GF-D8 (cell line): ENCODE measurements at regions not wholly inside any gene's neighbourhood (a gene's known extent, or its start where the extent isn't known, plus 50 kb on each side); places are given as distances from the start of the nearest gene placed in this dataset.

Experiments used
- DNase-seq: peaks from one replicate; lab custom pipeline; 2025; lab: John Stamatoyannopoulos, UW

DNA sequence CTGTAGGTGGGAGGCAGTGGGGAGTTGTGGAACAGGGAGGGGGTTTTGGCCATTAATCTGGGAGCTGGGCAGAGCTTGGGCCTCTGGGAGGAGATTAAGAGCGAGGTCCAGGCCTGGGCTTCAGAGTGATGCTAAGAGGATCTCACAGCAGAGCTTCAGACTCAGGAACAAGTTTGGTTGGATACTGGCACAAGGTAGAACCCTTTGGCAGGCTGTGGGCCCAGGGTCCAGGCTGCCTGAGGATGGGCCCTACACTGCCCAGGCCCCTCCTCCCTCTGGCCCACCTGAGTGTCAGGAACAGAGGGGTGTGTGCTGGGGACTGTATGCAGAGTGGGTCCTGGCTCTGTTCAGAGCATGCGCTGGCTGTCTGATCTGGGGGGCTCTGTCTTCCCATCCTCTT lies 334.9 kb downstream of the CYP26B1 start:
- no peak for DNase-seq

DNA sequence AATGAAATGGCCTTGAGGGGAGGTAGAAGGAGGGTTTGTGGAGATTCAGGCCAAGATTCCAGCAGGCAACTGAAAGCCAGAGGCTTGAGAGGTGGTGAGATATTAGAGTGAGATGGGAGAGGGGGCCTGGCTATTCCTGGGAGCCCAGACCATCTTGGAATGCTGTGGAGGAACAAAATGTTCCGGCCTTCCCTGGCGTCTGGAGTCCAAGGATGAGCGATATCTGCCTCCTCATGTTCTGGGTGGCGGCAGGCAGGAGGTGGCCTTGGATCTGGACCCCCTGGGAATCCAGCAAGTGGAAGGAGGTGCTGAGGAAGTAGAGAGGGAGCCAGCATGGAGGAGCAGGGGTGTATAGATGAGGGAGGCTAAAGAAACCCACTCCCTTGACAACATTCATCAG lies 335.9 kb downstream of the CYP26B1 start:
- no peak for DNase-seq

DNA sequence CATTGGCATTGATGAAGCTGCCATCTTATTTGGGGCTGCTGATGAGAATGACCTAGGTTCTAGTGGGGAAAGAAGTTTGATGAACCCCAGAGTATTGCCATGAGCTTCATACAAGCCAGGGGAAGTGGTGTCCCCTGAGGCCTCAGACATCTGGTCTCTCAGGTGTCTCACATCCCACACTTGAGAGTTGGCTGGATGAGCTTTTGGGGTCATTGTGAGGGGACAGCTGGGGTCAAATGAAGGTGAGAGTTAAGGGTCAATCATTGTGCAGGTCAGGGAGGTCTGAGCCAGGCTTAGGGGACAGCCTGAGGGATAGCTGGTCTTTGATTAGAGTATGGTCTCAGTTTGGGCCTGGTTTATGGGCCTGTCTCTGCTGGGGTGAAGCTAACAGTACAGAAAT lies 336.5 kb downstream of the CYP26B1 start:
- DNase-seq: no peak

DNA sequence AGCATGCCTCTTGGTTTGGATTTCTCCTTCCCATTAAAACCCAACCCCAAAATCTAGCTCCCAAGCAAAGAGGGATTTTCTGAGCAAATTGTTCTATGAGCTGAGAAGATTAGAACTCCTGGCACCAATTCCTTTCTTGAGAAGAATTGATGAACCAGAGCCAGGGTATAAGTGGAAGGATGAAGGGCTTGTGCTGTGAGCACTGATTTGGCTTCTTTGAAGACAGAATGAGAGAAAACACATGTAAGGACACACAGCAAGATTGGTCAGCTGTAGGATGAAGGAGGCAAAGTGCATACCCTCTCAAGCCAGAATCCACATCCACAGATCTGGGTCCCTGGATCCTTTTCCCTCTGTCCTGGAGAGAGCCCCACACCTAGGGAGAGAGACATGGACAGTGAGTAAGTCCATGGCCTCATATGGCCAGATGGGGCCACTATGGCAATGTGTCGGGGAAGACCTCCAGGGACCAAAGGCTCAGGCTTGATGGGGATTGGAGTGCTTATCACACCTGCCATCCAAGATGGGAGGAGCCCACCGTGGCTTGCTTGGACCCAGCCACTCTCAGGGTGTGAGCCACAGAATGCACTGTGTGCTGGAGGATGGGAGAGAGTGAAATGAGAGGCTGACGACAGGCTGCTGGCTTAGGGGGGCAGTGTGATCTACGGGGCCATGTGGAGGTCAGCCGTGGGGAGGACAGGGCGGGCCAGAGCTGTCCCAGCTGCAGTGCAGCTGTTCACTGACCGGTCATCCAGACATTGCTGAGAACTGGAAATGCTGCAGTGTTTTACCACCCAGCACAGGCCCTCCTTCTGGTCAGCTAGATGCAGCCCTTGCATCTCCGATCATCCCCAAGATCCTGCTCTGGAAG lies 339.8 kb downstream of the CYP26B1 start:
- no peak for DNase-seq

DNA sequence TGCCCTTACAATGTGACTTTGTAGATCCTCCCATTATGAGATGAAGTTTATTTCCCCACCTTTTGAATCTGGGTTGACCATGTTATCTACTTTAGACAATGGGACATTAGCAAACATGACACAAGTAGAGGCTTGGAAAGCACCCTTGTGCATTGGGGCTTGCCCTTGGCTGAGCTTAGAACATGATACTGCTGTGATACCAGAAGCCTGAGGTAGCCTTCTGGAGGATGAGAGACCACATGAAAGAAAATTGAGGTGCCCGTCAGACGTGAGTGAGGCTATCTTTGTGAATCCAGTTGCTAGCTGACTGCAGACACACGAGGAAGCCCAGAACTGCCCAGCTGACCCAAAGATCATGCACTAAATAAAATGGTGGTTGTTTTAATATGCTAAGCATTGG lies 341.2 kb downstream of the CYP26B1 start:
- DNase-seq: no peak

DNA sequence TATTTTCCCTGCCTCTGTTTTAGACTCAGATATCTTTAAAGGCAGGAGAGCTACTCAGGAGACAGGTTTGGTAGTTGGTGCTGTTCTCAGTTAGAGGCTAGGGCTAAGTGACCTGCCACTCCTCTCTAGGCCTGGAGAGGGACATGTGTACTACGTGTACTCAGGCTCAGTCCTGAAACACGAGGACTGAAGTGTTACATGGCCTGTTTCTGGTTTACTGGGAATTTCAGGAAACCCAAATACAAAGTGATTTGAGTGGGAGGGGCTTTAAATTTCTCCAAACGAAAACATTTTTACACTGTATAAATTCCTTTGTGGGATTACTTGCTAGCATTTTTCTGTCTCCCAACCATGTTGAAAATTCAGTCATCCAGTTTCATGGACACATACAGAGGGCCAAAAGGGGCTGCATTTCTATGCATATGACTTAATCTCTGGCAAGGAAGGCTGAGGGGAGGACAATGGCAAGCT lies 343.3 kb downstream of the CYP26B1 start:
- no peak for DNase-seq

DNA sequence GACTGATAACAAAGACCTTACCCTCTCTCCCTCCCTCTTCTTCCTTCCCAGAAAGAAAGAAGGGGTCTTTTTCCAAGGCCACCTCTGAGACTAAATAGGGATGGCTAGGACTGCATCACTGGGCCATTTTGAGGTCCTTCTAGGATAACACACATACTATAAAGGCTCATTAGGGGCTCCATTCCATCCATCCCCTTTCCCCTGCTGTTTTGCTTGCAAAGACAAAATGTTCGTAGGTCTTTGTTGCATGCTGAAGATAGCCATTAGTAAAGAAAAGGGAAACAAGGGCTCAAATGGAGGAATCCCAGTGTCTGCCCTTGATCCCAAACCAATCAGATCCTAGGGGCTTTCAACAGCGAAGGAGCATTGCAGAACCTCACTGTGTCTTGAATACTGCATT lies 344.3 kb downstream of the CYP26B1 start:
- DNase-seq: no peak

DNA sequence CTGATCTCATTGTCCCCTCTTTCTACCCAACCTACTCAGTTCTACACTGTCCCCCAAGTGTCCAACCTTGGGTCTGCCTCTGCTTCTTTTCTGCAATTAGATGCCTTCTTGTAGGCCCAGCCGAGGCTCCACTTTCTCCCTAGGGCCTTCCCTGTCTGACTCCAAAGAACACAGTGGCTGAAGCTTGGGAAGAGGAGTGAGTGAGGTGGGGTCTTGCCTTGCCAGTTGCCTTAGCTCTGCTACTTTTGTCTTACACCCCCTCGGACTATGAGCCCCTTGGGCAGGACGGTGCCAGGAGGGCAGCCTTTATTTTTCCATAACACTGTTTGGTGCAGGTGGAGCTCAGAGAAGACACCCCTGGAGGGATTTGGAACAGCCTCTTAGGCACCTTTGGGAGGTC lies 345.1 kb downstream of the CYP26B1 start:
- no peak for DNase-seq

DNA sequence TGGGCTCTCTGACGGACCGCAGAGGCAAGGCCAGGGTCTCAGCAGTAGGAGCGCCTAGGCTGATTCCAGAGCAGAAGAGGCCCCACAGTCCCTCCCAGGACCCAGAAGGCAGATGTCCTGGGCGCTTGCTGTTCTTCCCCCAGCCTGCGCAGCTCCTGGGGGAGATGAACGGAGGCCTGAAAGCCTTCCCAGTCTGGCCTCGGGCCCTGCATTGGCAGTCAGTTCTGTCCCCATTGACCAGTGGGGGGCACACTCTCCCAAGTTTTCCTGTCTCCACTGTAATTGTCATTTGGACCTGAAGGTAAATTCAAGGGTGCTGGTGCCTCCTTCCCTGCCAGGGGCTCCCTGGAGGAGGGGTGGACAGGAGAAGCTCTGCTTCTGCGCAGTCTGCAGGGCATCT lies 345.7 kb downstream of the CYP26B1 start:
- DNase-seq: no peak

DNA sequence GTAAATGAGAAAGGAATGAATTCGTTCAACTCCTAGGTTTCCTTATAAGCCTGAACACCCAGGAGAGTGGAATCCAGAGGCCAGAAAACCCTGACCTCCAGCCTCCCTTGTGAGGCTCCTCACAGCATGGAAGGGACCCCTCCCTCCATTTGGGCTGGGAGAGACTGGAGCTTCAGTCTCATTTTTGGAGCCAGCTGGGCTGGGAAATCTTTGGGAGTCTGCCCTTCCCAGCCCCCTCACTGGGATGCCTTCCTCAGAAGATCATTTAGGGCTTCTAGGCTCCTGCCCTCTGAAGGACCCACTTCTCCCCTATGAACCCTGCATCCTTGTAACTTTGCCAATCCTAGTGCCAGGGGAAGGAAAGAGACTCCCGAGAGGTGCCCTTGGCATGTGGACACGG lies 346.1 kb downstream of the CYP26B1 start:
- DNase-seq: no peak

DNA sequence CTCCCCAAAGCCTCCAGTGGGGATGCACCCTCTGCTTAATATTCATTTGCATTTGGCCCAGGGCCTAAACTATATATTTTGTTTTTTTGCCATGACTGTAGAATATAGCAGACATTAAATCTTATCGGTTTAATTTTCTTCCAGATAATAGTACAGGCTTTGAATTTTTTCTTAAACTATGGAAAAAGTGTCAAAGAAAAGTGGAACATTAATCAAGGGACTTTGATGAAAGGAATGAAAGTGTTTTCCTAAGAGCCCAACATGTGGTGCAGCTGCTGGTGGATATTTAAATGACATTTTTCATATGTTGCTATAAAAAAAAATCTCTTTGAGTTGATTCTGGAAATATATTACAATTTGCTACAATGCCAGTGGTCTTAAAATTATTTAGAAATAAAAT lies 346.8 kb downstream of the CYP26B1 start:
- no peak for DNase-seq

DNA sequence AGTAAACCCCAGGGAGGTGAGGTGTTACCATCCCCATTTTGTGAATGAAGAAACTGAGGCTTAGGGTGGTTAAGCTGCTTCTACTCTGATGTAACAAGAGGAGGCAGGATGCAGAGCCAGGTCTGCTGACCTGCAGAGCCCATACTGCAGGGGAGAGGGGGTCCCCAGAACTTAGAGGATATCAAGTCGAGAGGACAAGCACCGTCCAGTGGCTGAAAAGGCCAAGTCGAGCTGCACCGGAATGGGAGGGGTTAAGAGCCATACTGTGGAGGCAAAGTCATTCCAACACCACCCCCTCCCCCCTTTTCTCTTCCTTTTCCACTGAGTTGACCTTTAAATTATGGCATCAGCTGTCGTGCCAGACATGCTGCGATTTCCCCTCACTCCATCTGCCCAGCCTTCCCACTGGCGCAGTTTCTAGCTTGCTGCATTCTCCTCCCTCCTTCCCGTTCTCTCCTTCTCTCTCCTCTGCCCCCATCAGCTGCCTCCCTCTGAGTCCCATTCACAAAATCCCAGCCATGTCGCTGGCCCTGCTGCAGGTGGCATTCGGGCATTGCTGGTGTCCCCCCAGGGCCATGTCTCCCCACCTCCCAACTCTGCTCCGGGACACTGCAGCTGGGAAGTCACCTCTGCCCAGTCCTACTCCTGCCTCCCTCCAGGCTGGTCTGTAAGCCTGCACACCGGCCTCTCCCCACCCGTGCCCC lies 346.9 kb downstream of the DYSF start:
- no peak for DNase-seq

DNA sequence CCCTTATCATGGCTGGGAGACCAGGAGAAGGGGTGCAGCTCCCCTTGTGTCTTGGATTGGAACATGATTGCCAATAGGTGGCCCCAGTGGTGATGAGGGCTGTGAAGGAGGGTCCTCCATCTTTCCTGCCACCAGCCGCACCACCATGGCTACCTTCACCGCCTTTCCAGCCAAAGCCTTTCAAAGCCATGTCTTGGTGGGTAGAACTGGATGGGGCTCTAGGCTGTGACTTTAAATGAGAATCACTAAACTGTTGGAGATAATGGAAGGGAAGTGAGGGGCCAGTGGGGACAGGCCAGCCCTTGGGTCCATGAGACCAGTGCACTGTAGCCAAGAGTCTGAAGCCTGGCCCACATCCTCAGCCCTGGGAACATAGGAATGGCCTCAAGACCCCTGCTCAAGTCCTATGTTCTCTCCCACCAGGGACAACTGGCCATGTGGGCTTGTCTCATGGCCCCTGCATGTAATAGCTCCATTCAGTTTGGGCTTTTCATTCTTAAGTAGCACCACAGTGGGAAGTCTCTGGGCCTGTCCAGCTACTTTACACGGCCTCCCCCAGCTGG lies 345.7 kb downstream of the DYSF start:
- no peak for DNase-seq

DNA sequence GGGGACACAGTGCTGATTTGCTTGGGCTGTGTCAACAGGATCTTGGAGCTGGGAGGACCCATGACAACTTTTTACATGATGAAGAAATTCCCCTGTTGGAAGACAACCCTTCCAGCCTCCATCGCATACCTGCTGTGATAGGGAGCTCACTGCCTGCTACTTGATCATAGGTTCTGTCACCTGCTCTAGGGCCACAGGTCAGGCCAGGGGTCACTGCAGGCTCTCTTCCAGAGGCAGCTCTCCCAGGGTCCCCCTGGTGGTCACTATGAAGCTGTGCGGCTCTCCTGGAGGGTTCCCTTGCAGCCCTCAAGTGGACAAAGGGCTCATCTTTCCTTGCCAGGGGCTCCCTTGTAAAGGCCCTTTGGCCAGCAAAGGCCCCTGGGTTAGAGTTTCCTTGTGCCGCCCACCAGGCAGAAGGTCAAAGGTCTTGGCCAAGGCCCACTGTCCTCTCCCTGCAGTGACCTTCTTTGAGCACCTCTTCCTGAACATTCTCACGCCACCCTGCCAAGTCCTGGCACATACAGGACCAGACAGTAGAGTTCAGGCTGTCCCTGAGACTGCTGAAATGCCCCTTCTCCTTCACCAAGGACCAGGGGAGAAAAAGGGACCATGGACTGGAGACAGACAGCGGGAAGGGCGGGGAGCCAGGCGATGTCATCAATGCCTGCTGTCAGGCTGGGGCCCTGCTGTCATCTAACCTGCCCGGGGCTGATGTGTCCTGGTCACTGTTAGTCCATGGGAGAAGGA lies 345.1 kb downstream of the DYSF start:
- DNase-seq: no peak

DNA sequence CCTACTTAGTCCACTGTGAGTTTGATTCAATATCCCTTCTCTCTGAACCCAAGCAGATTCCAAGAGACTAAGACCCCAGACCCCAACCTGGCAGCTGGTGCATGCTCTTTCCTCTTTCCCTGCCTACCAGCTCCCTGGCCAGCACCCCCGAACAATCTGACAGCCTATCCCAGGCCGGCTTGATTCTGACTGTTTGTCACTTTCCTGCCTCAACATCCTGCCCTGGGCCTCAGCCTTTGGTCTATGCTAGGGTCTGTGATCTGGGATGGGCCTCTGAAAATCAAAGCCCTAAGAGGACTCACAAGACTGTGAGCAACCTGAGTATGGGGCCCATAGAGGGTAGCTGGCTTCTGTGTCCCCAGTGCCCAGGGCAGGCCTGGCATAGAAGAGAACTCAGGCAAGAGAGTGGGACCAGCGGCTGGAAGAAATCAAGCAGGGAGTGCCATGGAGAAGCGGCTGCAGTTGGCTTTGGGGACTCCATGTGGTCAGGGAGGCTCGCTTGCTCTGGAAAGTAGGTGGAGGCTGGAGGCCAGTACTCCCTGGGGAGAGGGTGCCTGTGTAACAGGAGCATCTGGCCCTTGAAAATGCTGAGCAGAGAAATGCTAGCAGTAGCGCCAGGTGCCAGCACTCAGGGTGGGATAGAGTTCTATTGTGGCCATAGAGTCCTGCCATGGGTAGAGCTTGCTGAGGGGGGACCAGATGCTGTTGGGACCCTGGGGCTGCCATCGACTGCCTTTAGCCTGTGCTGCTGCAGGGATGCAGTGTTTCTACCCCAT lies 343.9 kb downstream of the DYSF start:
- DNase-seq: no peak

DNA sequence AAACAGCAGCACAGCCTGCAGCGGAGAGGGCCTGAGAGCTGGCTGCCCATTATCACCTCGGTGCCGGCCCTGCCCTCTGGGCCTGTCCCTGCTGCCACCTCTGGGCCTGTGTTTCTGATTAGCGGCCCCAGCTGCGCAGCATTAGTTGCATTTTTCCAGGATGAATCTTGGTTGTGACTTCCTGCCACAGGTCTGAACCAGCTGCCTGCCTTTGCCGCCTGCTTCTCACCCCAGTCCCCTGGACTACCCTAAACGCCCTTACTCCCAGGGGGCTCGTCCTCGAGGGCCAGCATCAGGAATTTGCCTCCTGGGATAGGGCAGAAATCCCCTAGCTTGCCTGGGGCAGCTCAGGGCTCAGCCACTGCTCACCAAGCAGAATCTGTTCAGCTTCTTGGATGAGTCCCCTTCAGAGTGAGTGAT lies 342.8 kb downstream of the DYSF start:
- DNase-seq: no peak

DNA sequence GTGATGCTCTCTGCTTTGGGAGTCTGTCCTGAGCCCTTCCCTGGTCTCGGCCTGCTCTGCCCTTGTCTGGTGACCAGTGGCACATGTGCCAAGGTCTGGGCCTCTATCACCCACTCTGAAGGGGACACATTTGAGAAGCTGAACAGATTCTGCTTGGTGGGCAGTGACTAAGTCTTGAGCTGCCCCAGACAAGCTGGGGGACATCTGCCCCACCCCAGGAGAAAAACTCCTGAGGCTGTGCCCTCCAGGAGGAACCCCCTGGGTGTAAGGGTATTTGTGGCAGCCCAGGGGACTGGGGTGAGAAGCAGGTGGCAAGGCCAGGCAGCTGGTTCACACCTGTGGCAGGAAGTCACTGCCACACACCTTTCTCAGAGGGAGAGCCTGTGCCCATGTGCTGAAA lies 342.1 kb downstream of the DYSF start:
- DNase-seq: no peak

DNA sequence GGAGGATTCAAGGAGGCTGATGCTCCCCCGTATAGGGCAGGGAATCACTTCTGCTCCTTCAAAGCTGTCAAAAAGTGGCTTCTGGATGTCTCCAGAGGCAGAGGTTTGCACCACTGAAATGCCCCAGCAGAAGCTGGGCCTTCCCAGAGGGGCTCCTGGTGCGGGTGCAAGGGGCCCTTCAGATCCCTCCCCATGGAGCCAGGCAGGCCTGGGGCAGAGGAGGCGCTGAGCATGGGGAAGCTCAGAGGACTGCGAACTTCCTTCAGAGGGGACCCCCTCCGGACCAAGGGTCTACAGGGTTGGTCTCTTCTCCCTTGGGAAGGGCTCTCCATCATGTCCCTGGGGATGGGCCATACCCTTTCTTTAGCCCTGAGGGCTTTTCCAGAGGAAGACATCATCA lies 341.2 kb downstream of the DYSF start:
- DNase-seq: no peak

DNA sequence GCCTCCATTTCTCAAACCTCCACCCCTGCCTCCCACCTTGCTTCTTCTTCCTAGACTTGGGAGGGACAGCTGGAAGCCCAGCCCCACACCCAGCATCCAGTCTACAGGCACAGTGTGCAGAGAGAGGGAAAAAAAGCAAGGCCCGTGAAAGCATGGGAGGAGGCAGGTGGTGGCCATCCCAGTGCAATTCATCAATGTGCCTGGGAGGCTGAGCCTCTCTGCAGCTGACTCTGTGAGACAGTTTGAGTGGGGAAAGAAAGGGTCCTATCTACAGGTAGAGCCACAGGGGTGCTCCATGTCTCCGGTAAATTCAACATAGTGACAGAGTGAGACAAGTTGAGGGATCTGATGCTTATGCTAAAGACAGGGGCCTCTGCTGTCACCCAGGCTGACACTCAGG lies 340.6 kb downstream of the DYSF start:
- no peak for DNase-seq

DNA sequence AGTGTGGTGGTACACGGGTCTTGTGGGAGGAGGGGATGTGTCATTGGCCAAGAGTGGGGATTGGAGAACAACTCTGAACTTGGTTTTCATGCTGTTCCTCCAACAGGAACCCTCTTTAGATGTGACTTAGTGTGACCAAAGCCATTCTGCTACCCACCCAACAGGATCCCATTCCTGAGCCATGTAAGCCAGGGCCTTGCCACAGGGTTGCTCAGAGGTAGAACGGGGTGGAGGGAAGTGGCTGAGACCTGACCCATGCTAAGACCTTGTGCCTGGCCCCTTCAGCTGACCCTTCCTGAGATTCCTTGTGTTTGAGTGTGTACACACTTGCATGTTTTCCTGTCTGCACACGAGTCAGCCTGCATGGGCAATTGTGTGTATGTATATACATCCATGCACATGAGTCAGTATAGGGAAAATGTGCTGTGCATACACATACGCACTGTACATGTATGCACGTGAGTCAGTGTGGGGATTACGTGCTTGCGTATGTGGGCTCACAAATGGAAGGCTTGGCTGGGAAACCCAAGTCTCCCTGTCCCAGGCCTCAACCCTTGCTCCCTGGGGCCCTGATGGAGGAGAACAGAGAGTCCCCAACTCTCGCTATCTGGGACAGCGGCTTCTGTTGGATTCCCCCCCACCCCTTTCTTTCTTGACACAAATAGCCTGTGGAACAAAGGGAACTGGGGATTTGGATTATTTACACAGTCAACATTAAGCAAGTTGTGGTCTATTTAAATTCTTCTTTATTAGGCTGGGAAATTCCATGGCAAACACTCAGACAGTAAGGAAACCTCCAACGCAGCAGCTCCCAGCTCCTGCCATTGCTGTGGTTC lies 339.8 kb downstream of the DYSF start:
- no peak for DNase-seq
